Thyroid gland (tissue), 4 donors: ENCODE measurements at regions not wholly inside any gene's neighbourhood (a gene's known extent, or its start where the extent isn't known, plus 50 kb on each side); places are given as distances from the start of the nearest gene placed in this dataset.

Experiments used
- POLR2A ChIP-seq, 2 donors: fragments of 450-650 bp; IDR thresholded peaks; one replicate each; pipeline ENCODE4 v1.6.1; 2017; ENCODE audit warnings: antibody characterized with exemption in 2 of 2, mild to moderate bottlenecking in 2 of 2, moderate library complexity in 1 of 2
- TF ChIP-seq, protein P1 (sequence below), 6 experiments: fragments of 200-600 bp in 3 of 6; fragments of 450-650 bp in 3 of 6; sonication (generic) in 3 of 6; IDR thresholded peaks; one replicate each; pipeline ENCODE4 v1.5.1; 2016 to 2019; ENCODE audit warnings: antibody characterized with exemption in 6 of 6, mild to moderate bottlenecking in 2 of 6, inconsistent platforms in 1 of 6, moderate library complexity in 1 of 6

GRCh38 chr2:122562775-122563174 is 807.3 kb downstream of the TSN start:
- TF ChIP-seq, protein P1, sequence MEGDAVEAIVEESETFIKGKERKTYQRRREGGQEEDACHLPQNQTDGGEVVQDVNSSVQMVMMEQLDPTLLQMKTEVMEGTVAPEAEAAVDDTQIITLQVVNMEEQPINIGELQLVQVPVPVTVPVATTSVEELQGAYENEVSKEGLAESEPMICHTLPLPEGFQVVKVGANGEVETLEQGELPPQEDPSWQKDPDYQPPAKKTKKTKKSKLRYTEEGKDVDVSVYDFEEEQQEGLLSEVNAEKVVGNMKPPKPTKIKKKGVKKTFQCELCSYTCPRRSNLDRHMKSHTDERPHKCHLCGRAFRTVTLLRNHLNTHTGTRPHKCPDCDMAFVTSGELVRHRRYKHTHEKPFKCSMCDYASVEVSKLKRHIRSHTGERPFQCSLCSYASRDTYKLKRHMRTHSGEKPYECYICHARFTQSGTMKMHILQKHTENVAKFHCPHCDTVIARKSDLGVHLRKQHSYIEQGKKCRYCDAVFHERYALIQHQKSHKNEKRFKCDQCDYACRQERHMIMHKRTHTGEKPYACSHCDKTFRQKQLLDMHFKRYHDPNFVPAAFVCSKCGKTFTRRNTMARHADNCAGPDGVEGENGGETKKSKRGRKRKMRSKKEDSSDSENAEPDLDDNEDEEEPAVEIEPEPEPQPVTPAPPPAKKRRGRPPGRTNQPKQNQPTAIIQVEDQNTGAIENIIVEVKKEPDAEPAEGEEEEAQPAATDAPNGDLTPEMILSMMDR (IDR thresholded peaks at IDR 0.05): no peak
- TF ChIP-seq POLR2A (IDR thresholded peaks at IDR 0.05): no peak
